K562 (cell line): ENCODE measurements at regions not wholly inside any gene's neighbourhood (a gene's known extent, or its start where the extent isn't known, plus 50 kb on each side); places are given as distances from the start of the nearest gene placed in this dataset.

Experiments used
- ATAC-seq: fragments of 200-7000 bp; cut with Tn5 transposase; 3 replicates; pipeline ENCODE4 v1.9.1; 2020; ENCODE audit warnings: moderate library complexity
- BruUV-seq: library from RNA; stranded (reverse); fragments of 400-500 nt; replicated peaks from 2 replicates; lab custom pipeline; 2021; lab: Mats Ljungman, UMichigan
- CTCF ChIA-PET: fragments of 300-600 bp; formaldehyde crosslinking; extraction: SDS; loops from one replicate; lab custom pipeline; 2021; ENCODE audit warnings: low intra/inter-chr PET ratio; lab: Yijun Ruan, JAX
- POLR2A ChIA-PET: fragments of 300-600, 350-650 bp; sonication (Branson Sonifier 250); formaldehyde crosslinking; extraction: SDS; loops from one replicate; lab custom pipeline; 2021; ENCODE audit warnings: antibody characterized with exemption, inconsistent platforms; lab: Yijun Ruan, JAX
- DNase-seq, 4 experiments: peaks; one replicate each; pipeline versions ENCODE4 v3.0.0 to v3.0.0-alpha.2; 2011 to 2018; ENCODE audit warnings: low spot score in 3 of 4, mixed read lengths in 3 of 4; ENCODE audit errors: extremely low read depth in 1 of 4
- FAIRE-seq: peaks from 2 replicates; lab custom pipeline; 2011; peaks lifted over from hg19 to GRCh38; lab: Jason Lieb, UNC
- H2AFZ ChIP-seq: 2 replicates; pipeline ENCODE4 v1.6.0; 2011; ENCODE audit warnings: low read depth, low read length, control low read depth, inconsistent platforms
- H3K27ac ChIP-seq: fragments of 200-600 bp; 3 replicates; pipeline ENCODE4 v1.8.0; 2011; ENCODE audit warnings: low read depth, mild to moderate bottlenecking, control low read depth, inconsistent platforms, low read length, moderate library complexity, mixed read lengths; ENCODE audit errors: extremely low read depth
- H3K27me3 ChIP-seq, 2 experiments: fragments of 300-600 bp in 1 of 2; 2 replicates in 1 of 2; 3 replicates in 1 of 2; pipeline versions ENCODE4 v1.6.0 to v1.8.0; 2011; ENCODE audit warnings: inconsistent platforms in 2 of 2, low read length in 2 of 2, mild to moderate bottlenecking in 1 of 2, mixed read lengths in 1 of 2, moderate library complexity in 1 of 2; ENCODE audit not compliant: control insufficient read depth in 2 of 2, insufficient read depth in 2 of 2
- H3K36me3 ChIP-seq: fragments of 300-600 bp; 3 replicates; pipeline ENCODE4 v1.8.0; 2011; ENCODE audit warnings: mild to moderate bottlenecking, low read length, inconsistent platforms; ENCODE audit not compliant: control insufficient read depth, insufficient read depth
- H3K4me1 ChIP-seq, 2 experiments: fragments of 200-600 bp in 1 of 2; replicated peaks in 1 of 2; 2 replicates in 1 of 2; 3 replicates in 1 of 2; pipeline versions ENCODE4 v1.5.1 to v1.8.0; 2011; ENCODE audit warnings: inconsistent platforms in 2 of 2, low read length in 2 of 2, mild to moderate bottlenecking in 1 of 2, mixed read lengths in 1 of 2, moderate library complexity in 1 of 2; ENCODE audit not compliant: control insufficient read depth in 2 of 2, insufficient read depth in 2 of 2
- H3K4me2 ChIP-seq: 2 replicates; pipeline ENCODE4 v1.6.1; 2011; ENCODE audit warnings: low read length, control low read depth, inconsistent platforms, mixed read lengths; ENCODE audit not compliant: insufficient read depth
- H3K4me3 ChIP-seq: fragments of 200-600 bp; sonication (generic), shearing (Covaris generic); 2 replicates; pipeline ENCODE4 v1.5.1; 2016; ENCODE audit warnings: control low read depth, inconsistent platforms
- H3K79me2 ChIP-seq: fragments of 200-600 bp; 3 replicates; pipeline ENCODE4 v1.8.0; 2011; ENCODE audit warnings: low read length, inconsistent platforms; ENCODE audit not compliant: control insufficient read depth, insufficient read depth
- H3K9ac ChIP-seq, 2 experiments: 2 replicates each; pipeline versions ENCODE4 v1.6.0 to v1.6.1; 2011; ENCODE audit warnings: low read depth in 2 of 2, low read length in 2 of 2, control low read depth in 1 of 2, inconsistent platforms in 1 of 2, mild to moderate bottlenecking in 1 of 2, mixed read lengths in 1 of 2; ENCODE audit not compliant: insufficient read depth in 1 of 2
- H3K9me1 ChIP-seq: one replicate; pipeline ENCODE4 v1.6.0; 2011; ENCODE audit warnings: inconsistent platforms, mild to moderate bottlenecking, low read length, moderate library complexity; ENCODE audit not compliant: control insufficient read depth, insufficient read depth
- H3K9me3 ChIP-seq: replicated peaks from 2 replicates; pipeline ENCODE4 v1.5.1; 2011; ENCODE audit warnings: low read depth, low read length, inconsistent platforms; ENCODE audit not compliant: control insufficient read depth, insufficient read depth
- H4K20me1 ChIP-seq: replicated peaks from 2 replicates; pipeline ENCODE4 v1.6.1; 2011; ENCODE audit warnings: low read length, inconsistent platforms, mixed read lengths; ENCODE audit not compliant: control insufficient read depth, insufficient read depth
- DACH1 ChIP-seq: fragments of 450-650 bp; IDR thresholded peaks from 2 replicates; pipeline ENCODE4 v1.6.1; 2018; ENCODE audit not compliant: partially characterized antibody
- ILK ChIP-seq: fragments of 450-650 bp; IDR thresholded peaks from 2 replicates; pipeline ENCODE4 v1.6.1; 2016; ENCODE audit warnings: missing genetic modification characterization, low read depth, mild to moderate bottlenecking, missing compliant biosample characterization, moderate library complexity, borderline replicate concordance
- KLF6 ChIP-seq: fragments of 250-450 bp; sonication (Bioruptor Pico); IDR thresholded peaks from 2 replicates; pipeline ENCODE4 v1.4.0; 2020; ENCODE audit warnings: mild to moderate bottlenecking, moderate library complexity, borderline replicate concordance
- RBFOX2 ChIP-seq: fragments of 200-400 bp; formaldehyde crosslinking; IDR thresholded peaks from 2 replicates; pipeline ENCODE4 v1.6.1; 2017; ENCODE audit warnings: low read depth, mild to moderate bottlenecking, low read length, moderate library complexity
- SNIP1 ChIP-seq: fragments of 450-650 bp; IDR thresholded peaks from 2 replicates; pipeline ENCODE4 v1.7.1; 2017; ENCODE audit warnings: low read depth, mild to moderate bottlenecking
- TARDBP ChIP-seq: fragments of 450-650 bp; IDR thresholded peaks from 2 replicates; pipeline ENCODE4 v1.6.1; 2016
- ZNF586 ChIP-seq: fragments of 450-650 bp; formaldehyde crosslinking; conservative IDR thresholded peaks from 2 replicates; pipeline ENCODE4 v1.4.0; 2020; ENCODE audit warnings: mild to moderate bottlenecking, moderate library complexity
- ZNF766 ChIP-seq: fragments of 200-800 bp; sonication (Bioruptor generic); conservative IDR thresholded peaks from 2 replicates; pipeline ENCODE4 v1.6.1; 2016; ENCODE audit warnings: missing genetic modification characterization, missing compliant biosample characterization
- WGBS: fragments of 100-300 bp; shearing (Covaris generic); methylation state at CpG from one replicate; pipeline ENCODE4 v1.1.6; 2016; ENCODE audit warnings: low coverage, mixed read lengths; ENCODE audit not compliant: insufficient coverage; ENCODE audit errors: missing lambda C conversion rate; 5-methylcytosine and 5-hydroxymethylcytosine counted together
- in situ Hi-C: fragments of 300-500 bp; cut with MboI; formaldehyde crosslinking; loops from 4 replicates; pipeline ENCODE4 v1.15.0; 2018; ENCODE audit warnings: inconsistent platforms, mixed read lengths
- intact Hi-C: fragments of 100-400 bp; cut with micrococcal nuclease; formaldehyde crosslinking; loops from 2 replicates; pipeline ENCODE4 v1.14.2; 2022
- TF ChIP-seq, protein P1 (sequence below), 3 experiments: fragments of 200-800 bp in 1 of 3; fragments of 250-450 bp in 1 of 3; fragments of 450-650 bp in 1 of 3; sonication (Bioruptor Pico) in 1 of 3; sonication (Bioruptor generic) in 1 of 3; formaldehyde crosslinking in 1 of 3; IDR thresholded peaks; 2 replicates each; pipeline versions ENCODE4 v1.6.1 to v1.8.0; 2016 to 2022; ENCODE audit warnings: mild to moderate bottlenecking in 2 of 3, missing genetic modification characterization in 2 of 3, missing compliant biosample characterization in 1 of 3, moderate library complexity in 1 of 3
- TF ChIP-seq, protein P2 (sequence below): fragments of 250-450 bp; sonication (Bioruptor Pico); IDR thresholded peaks from 2 replicates; pipeline ENCODE4 v1.9.0; 2021; ENCODE audit warnings: mild to moderate bottlenecking, inconsistent platforms

DNA sequence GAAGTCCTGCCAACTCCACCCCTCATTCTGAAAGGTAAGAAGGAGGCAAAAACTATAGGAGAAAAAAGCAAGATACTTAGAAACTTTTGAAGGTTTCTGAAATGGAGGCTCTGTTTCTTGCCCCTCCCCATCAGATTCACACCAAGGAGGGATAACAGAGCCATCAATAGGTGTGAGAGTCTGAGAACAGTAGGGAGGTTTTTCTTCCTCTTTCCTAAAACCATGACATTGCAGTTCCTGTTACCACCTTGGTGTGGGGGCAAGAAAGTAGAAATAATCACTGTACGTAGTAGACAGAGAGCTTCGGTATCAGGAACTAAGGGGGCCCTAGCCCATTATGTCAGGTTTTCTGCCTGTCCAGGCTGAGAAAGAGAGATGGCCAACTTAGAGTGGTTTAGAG, 333.3 kb upstream of the SYNCRIP start:
- in situ Hi-C loops = no loop called here
- Histone ChIP-seq H3K9me1 (no peaks in the 10 kb centered on the region), H3K27me3 (no peaks in the 10 kb centered on the region), H3K9me3 (no peaks in the 10 kb centered on the region; the same call in 1 of the 2 replicates), H3K9ac (no peak overlapping the region), H3K36me3 (no peaks in the 10 kb centered on the region), H3K4me2 (no peak overlapping the region), H4K20me1 (no peaks in the 10 kb centered on the region), H3K27ac (no peak overlapping the region), H2AFZ (no peak overlapping the region), H3K4me1 (no peaks in the 10 kb centered on the region), H3K79me2 (no peaks in the 10 kb centered on the region), H3K4me3 (no peak overlapping the region)
- intact Hi-C loops = no loop called here
- BruUV-seq = no TSS peak
- POLR2A ChIA-PET = no interaction called here
- WGBS = 0% methylated on average over 2 of the region's 2 CpGs
- DNase-seq = no peak
- no peak for TF ChIP-seq TARDBP
- ATAC-seq = no peak
- FAIRE-seq = no peak
- CTCF ChIA-PET = no interaction called here

DNA sequence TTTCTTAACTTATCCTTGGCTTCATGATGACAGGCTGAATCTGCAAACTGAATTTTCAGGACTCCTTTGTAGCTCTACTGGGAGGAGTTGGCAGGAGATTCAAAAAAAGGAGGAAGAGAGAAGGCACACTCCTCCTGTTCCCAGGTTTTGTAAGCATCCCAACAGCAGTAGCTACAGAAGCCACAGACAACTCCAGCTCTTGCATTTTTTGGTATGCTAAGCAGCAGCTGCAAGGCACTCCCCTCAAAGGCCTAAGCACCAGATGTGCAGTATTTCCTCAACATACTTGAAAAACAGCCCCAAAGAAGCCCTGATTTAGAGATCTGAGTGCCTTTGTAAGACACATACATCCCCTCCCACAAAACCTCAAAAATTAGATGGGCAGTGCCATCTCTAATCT, 328.6 kb upstream of the SYNCRIP start:
- no peaks in the 10 kb centered on the region for H3K79me2 ChIP-seq
- H3K4me3 ChIP-seq = no peak overlapping the region
- ATAC-seq = no peak
- no peak overlapping the region for H3K27ac ChIP-seq
- in situ Hi-C loops = no loop called here
- no TSS peak for BruUV-seq
- H3K9me1 ChIP-seq = no peaks in the 10 kb centered on the region
- H3K9me3 ChIP-seq = no peaks in the 10 kb centered on the region; the same call in 1 of the 2 replicates
- no peaks in the 10 kb centered on the region for H3K36me3 ChIP-seq
- no peaks in the 10 kb centered on the region for H4K20me1 ChIP-seq
- DNase-seq = no peak
- no peak overlapping the region for H3K9ac ChIP-seq
- intact Hi-C loops = no loop called here
- no peak for FAIRE-seq
- no peak overlapping the region for H3K4me2 ChIP-seq
- no peak for TF ChIP-seq RBFOX2
- no peak for TF ChIP-seq DACH1
- TF ChIP-seq, protein P1, sequence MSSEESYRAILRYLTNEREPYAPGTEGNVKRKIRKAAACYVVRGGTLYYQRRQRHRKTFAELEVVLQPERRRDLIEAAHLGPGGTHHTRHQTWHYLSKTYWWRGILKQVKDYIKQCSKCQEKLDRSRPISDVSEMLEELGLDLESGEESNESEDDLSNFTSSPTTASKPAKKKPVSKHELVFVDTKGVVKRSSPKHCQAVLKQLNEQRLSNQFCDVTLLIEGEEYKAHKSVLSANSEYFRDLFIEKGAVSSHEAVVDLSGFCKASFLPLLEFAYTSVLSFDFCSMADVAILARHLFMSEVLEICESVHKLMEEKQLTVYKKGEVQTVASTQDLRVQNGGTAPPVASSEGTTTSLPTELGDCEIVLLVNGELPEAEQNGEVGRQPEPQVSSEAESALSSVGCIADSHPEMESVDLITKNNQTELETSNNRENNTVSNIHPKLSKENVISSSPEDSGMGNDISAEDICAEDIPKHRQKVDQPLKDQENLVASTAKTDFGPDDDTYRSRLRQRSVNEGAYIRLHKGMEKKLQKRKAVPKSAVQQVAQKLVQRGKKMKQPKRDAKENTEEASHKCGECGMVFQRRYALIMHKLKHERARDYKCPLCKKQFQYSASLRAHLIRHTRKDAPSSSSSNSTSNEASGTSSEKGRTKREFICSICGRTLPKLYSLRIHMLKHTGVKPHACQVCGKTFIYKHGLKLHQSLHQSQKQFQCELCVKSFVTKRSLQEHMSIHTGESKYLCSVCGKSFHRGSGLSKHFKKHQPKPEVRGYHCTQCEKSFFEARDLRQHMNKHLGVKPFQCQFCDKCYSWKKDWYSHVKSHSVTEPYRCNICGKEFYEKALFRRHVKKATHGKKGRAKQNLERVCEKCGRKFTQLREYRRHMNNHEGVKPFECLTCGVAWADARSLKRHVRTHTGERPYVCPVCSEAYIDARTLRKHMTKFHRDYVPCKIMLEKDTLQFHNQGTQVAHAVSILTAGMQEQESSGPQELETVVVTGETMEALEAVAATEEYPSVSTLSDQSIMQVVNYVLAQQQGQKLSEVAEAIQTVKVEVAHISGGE (CRISPR knock-in tag; IDR thresholded peaks at IDR 0.05) = no peak
- no peak for TF ChIP-seq ZNF586 (CRISPR knock-in tag)
- TF ChIP-seq ILK (tag) = no peak
- TF ChIP-seq SNIP1 = no peak
- TF ChIP-seq ZNF766 (CRISPR knock-in tag) = no peak
- TF ChIP-seq KLF6 (CRISPR knock-in tag) = no peak
- TF ChIP-seq, protein P2, sequence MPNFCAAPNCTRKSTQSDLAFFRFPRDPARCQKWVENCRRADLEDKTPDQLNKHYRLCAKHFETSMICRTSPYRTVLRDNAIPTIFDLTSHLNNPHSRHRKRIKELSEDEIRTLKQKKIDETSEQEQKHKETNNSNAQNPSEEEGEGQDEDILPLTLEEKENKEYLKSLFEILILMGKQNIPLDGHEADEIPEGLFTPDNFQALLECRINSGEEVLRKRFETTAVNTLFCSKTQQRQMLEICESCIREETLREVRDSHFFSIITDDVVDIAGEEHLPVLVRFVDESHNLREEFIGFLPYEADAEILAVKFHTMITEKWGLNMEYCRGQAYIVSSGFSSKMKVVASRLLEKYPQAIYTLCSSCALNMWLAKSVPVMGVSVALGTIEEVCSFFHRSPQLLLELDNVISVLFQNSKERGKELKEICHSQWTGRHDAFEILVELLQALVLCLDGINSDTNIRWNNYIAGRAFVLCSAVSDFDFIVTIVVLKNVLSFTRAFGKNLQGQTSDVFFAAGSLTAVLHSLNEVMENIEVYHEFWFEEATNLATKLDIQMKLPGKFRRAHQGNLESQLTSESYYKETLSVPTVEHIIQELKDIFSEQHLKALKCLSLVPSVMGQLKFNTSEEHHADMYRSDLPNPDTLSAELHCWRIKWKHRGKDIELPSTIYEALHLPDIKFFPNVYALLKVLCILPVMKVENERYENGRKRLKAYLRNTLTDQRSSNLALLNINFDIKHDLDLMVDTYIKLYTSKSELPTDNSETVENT = no peak
- no peaks in the 10 kb centered on the region for H3K4me1 ChIP-seq
- CTCF ChIA-PET = no interaction called here
- no peak overlapping the region for H2AFZ ChIP-seq
- POLR2A ChIA-PET = no interaction called here
- no peaks in the 10 kb centered on the region for H3K27me3 ChIP-seq
